SK-N-SH (cell line): ENCODE measurements at regions not wholly inside any gene's neighbourhood (a gene's known extent, or its start where the extent isn't known, plus 50 kb on each side); places are given as distances from the start of the nearest gene placed in this dataset.

Source experiments
- CTCF ChIP-seq: fragments of 200-600 bp; sonication (generic); IDR thresholded peaks from 2 replicates; pipeline ENCODE4 v1.6.1; 2017; ENCODE audit warnings: antibody characterized with exemption, mild to moderate bottlenecking, moderate library complexity
- EZH2phosphoT487 ChIP-seq: fragments of 200-600 bp; sonication (generic); IDR thresholded peaks from 2 replicates; pipeline ENCODE4 v1.6.1; 2017; ENCODE audit warnings: low read depth, mixed run types, mild to moderate bottlenecking, antibody characterized with exemption, moderate library complexity, borderline replicate concordance
- FOXM1 ChIP-seq: IDR thresholded peaks from 2 replicates; pipeline ENCODE4 v1.4.0; 2012; ENCODE audit warnings: low read depth, mild to moderate bottlenecking
- GABPA ChIP-seq: IDR thresholded peaks from 2 replicates; pipeline ENCODE4 v1.4.0; 2012; ENCODE audit warnings: low read depth, mild to moderate bottlenecking
- GATA2 ChIP-seq: sonication (generic); formaldehyde crosslinking; IDR thresholded peaks from 2 replicates; pipeline ENCODE4 v1.5.0; 2020; ENCODE audit warnings: mild to moderate bottlenecking, missing genetic modification reagents
- NFIC ChIP-seq: IDR thresholded peaks from 2 replicates; pipeline ENCODE4 v1.4.0; 2012; ENCODE audit warnings: borderline replicate concordance
- POLR2AphosphoS5 ChIP-seq: IDR thresholded peaks from 2 replicates; pipeline ENCODE4 v1.6.1; 2012; ENCODE audit warnings: low read depth, low read length
- RAD21 ChIP-seq: IDR thresholded peaks from 2 replicates; pipeline ENCODE4 v1.6.1; 2012; ENCODE audit warnings: mild to moderate bottlenecking, low read length
- RCOR1 ChIP-seq: fragments of 150-350 bp; IDR thresholded peaks from 2 replicates; pipeline ENCODE4 v1.6.1; 2017; ENCODE audit warnings: antibody characterized with exemption, low read length
- RFX5 ChIP-seq: IDR thresholded peaks from 2 replicates; pipeline ENCODE4 v1.6.1; 2012; ENCODE audit warnings: mild to moderate bottlenecking, improper control_type of control experiment, low read length
- SIN3A ChIP-seq: IDR thresholded peaks from 2 replicates; pipeline ENCODE4 v1.6.1; 2012; ENCODE audit warnings: low read depth, mild to moderate bottlenecking, low read length, moderate library complexity, borderline replicate concordance
- TCF12 ChIP-seq: IDR thresholded peaks from 2 replicates; pipeline ENCODE4 v1.4.0; 2012

DNA sequence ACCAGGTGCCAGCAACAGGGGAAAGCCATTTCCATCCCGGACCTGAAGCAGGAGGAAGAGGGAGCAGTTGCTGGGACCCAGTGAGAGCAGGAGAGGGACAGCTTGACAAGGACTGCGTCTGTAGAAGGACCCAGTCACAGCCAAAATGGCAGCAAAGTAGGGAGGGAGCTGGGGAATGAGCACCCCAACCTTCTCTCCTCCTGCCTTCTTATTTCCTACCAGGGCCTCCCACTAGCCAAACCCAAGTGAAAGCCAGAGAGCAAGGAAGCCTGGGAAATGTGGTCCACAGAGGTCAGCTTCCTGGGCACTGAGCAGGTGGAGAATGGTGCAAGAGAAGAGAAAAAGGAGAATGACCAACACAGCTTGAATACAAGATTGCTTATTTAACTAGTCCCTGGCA, 108.5 kb upstream of the MYL2 start:
- no peak for TF ChIP-seq EZH2phosphoT487
- TF ChIP-seq RFX5 = no peak
- no peak for TF ChIP-seq GATA2 (CRISPR knock-in tag)
- no peak for TF ChIP-seq GABPA
- TF ChIP-seq TCF12 = no peak
- TF ChIP-seq CTCF = no peak
- no peak for TF ChIP-seq NFIC
- no peak for TF ChIP-seq FOXM1
- TF ChIP-seq POLR2AphosphoS5 = no peak
- TF ChIP-seq SIN3A = no peak
- no peak for TF ChIP-seq RAD21
- no peak for TF ChIP-seq RCOR1
